Uterus (tissue), 3 donors: ENCODE measurements at regions not wholly inside any gene's neighbourhood (a gene's known extent, or its start where the extent isn't known, plus 50 kb on each side); places are given as distances from the start of the nearest gene placed in this dataset.

Experiments used
- DNase-seq, 2 donors: peaks; one replicate each; pipeline ENCODE4 v3.0.0-alpha.2; 2019 to 2020
- H3K27ac ChIP-seq, 2 donors: fragments of 200-600 bp; sonication (generic); 1 replicate in 1 of 2; 2 replicates in 1 of 2; pipeline ENCODE4 v1.5.1; 2016 to 2018
- H3K27me3 ChIP-seq, 2 donors: fragments of 200-600 bp; sonication (generic); one replicate each; pipeline ENCODE4 v1.5.1; 2018 to 2019; ENCODE audit warnings: control low read depth in 1 of 2
- H3K36me3 ChIP-seq, 2 donors: fragments of 200-600 bp; sonication (generic); one replicate each; pipeline ENCODE4 v1.5.1; 2019; ENCODE audit warnings: control low read depth in 1 of 2
- H3K4me1 ChIP-seq, 2 donors: fragments of 200-600 bp; sonication (generic); one replicate each; pipeline ENCODE4 v1.5.1; 2018 to 2019; ENCODE audit warnings: control low read depth in 1 of 2
- H3K4me3 ChIP-seq, 2 donors: fragments of 200-600 bp; sonication (generic); 1 replicate in 1 of 2; 2 replicates in 1 of 2; pipeline ENCODE4 v1.5.1; 2018 to 2019; ENCODE audit warnings: mild to moderate bottlenecking in 1 of 2
- H3K9me3 ChIP-seq, 2 donors: fragments of 200-600 bp; sonication (generic); one replicate each; pipeline ENCODE4 v1.5.1; 2019; ENCODE audit warnings: control low read depth in 1 of 2
- CTCF ChIP-seq, 4 experiments: fragments of 200-600 bp in 2 of 4; fragments of 450-650 bp in 2 of 4; sonication (generic) in 2 of 4; IDR thresholded peaks; one replicate each; pipeline ENCODE4 v1.5.1; 2016 to 2019; ENCODE audit warnings: antibody characterized with exemption in 4 of 4, mild to moderate bottlenecking in 2 of 4, moderate library complexity in 1 of 4
- POLR2A ChIP-seq, 2 donors: fragments of 450-650 bp; IDR thresholded peaks; one replicate each; pipeline ENCODE4 v1.6.1; 2016; ENCODE audit warnings: antibody characterized with exemption in 2 of 2, mild to moderate bottlenecking in 1 of 2, moderate library complexity in 1 of 2
- intact Hi-C: fragments of 100-400 bp; cut with DNase I; formaldehyde crosslinking; loops from one replicate; pipeline ENCODE4 v1.15.1; 2023; ENCODE audit warnings: low total_unique reads
- donor health status: DM: yes; HTN: yes; CAD: no.

- no peaks in the 10 kb centered on the region for H3K36me3 ChIP-seq
- TF ChIP-seq CTCF (IDR thresholded peaks at IDR 0.05) (no peak), POLR2A (IDR thresholded peaks at IDR 0.05) (no peak)
- H3K27me3 ChIP-seq: peaks cover 0 to under 1% of the 10 kb centered on the region in 2 donors
- H3K4me3 ChIP-seq: no peak overlapping the region
- DNase-seq: no peak
- H3K27ac ChIP-seq: no peak overlapping the region
- intact Hi-C loops: no loop called here
- no peaks in the 10 kb centered on the region for H3K4me1 ChIP-seq
- H3K9me3 ChIP-seq: no peaks in the 10 kb centered on the region
Observed at GRCh38 chr13:26995159-26995558, 176.5 kb downstream of the USP12 start.

GRCh38 chr13:26993780-26994179 lies 177.8 kb downstream of the USP12 start:
- intact Hi-C loops: no loop called here
- H3K27me3 ChIP-seq: no peaks in the 10 kb centered on the region
- H3K36me3 ChIP-seq: no peaks in the 10 kb centered on the region
- H3K4me1 ChIP-seq: no peaks in the 10 kb centered on the region
- no peak overlapping the region for H3K27ac ChIP-seq
- no peak for DNase-seq
- no peak overlapping the region for H3K4me3 ChIP-seq
- H3K9me3 ChIP-seq: no peaks in the 10 kb centered on the region
- TF ChIP-seq POLR2A (IDR thresholded peaks at IDR 0.05): no peak

- intact Hi-C loops: no loop called here
- Histone ChIP-seq H3K27me3 (no peaks in the 10 kb centered on the region), H3K36me3 (no peaks in the 10 kb centered on the region), H3K9me3 (no peaks in the 10 kb centered on the region), H3K4me1 (no peaks in the 10 kb centered on the region), H3K27ac (no peak overlapping the region), H3K4me3 (no peak overlapping the region)
- no peak for TF ChIP-seq POLR2A (IDR thresholded peaks at IDR 0.05)
- no peak for TF ChIP-seq CTCF (IDR thresholded peaks at IDR 0.05)
- no peak for DNase-seq
Observed at GRCh38 chr13:26992951-26993719, 178.5 kb downstream of the USP12 start.

GRCh38 chr13:26991508-26992181 lies 180.0 kb downstream of the USP12 start:
- intact Hi-C loops: no loop called here
- no peak for DNase-seq
- no peaks in the 10 kb centered on the region for H3K9me3 ChIP-seq
- H3K27me3 ChIP-seq: no peaks in the 10 kb centered on the region
- no peak overlapping the region for H3K27ac ChIP-seq
- H3K36me3 ChIP-seq: no peaks in the 10 kb centered on the region
- no peak for TF ChIP-seq POLR2A (IDR thresholded peaks at IDR 0.05)
- TF ChIP-seq CTCF (IDR thresholded peaks at IDR 0.05): no peak
- no peaks in the 10 kb centered on the region for H3K4me1 ChIP-seq
- no peak overlapping the region for H3K4me3 ChIP-seq

GRCh38 chr13:26989957-26990713 lies 181.5 kb downstream of the USP12 start:
- H3K27me3 ChIP-seq: no peaks in the 10 kb centered on the region
- no peaks in the 10 kb centered on the region for H3K36me3 ChIP-seq
- no peak overlapping the region for H3K27ac ChIP-seq
- intact Hi-C loops: no loop called here
- no peaks in the 10 kb centered on the region for H3K4me1 ChIP-seq
- no peak for DNase-seq
- H3K4me3 ChIP-seq: no peak overlapping the region
- TF ChIP-seq POLR2A (IDR thresholded peaks at IDR 0.05) (no peak), CTCF (IDR thresholded peaks at IDR 0.05) (no peak)
- H3K9me3 ChIP-seq: no peaks in the 10 kb centered on the region
